ENCODE measurements at regions not wholly inside any gene's neighbourhood (a gene's known extent, or its start where the extent isn't known, plus 50 kb on each side); places are given as distances from the start of the nearest gene placed in this dataset.

- no peak for DNase-seq (ENCODE audit: extremely low read depth, low read depth)
- no peak for TF ChIP-seq CTCF (IDR thresholded peaks at IDR 0.05; ENCODE audit: low read depth, low read length, missing control alignments)
- no peak overlapping the region for H3K4me3 ChIP-seq (replicated peaks; ENCODE audit: low read depth, low read length)
These were observed 109.8 kb downstream of the DDX1 start for GRCh38 chr2:15701341-15701907.

GRCh38 chr2:15701991-15702390, 110.3 kb downstream of the DDX1 start:
- TF ChIP-seq CTCF (IDR thresholded peaks at IDR 0.05; ENCODE audit: low read depth, low read length, missing control alignments) = no peak
- no peak overlapping the region for H3K4me3 ChIP-seq (replicated peaks; ENCODE audit: low read depth, low read length)
- no peak for DNase-seq (ENCODE audit: extremely low read depth, low read depth)

GRCh38 chr2:15702452-15702851, 110.8 kb downstream of the DDX1 start:
- H3K4me3 ChIP-seq (replicated peaks; ENCODE audit: low read depth, low read length) = no peak overlapping the region
- no peak for DNase-seq (ENCODE audit: extremely low read depth, low read depth)
- no peak for TF ChIP-seq CTCF (IDR thresholded peaks at IDR 0.05; ENCODE audit: low read depth, low read length, missing control alignments)

GRCh38 chr2:15703365-15703869, 111.7 kb downstream of the DDX1 start:
- H3K4me3 ChIP-seq (replicated peaks; ENCODE audit: low read depth, low read length) = no peak overlapping the region
- TF ChIP-seq CTCF (IDR thresholded peaks at IDR 0.05; ENCODE audit: low read depth, low read length, missing control alignments) = no peak
- DNase-seq (ENCODE audit: extremely low read depth, low read depth) = no peak

- no peak for DNase-seq (ENCODE audit: extremely low read depth, low read depth)
- no peak overlapping the region for H3K4me3 ChIP-seq (replicated peaks; ENCODE audit: low read depth, low read length)
- no peak for TF ChIP-seq CTCF (IDR thresholded peaks at IDR 0.05; ENCODE audit: low read depth, low read length, missing control alignments)
These were observed 112.6 kb downstream of the DDX1 start for GRCh38 chr2:15704086-15704787.

GRCh38 chr2:15704788-15705115, 113.1 kb downstream of the DDX1 start:
- H3K4me3 ChIP-seq (replicated peaks; ENCODE audit: low read depth, low read length) = no peak overlapping the region
- no peak for TF ChIP-seq CTCF (IDR thresholded peaks at IDR 0.05; ENCODE audit: low read depth, low read length, missing control alignments)
- no peak for DNase-seq (ENCODE audit: extremely low read depth, low read depth)

Data from HFF-Myc (cell line).